DND-41 (cell line): ENCODE measurements at regions not wholly inside any gene's neighbourhood (a gene's known extent, or its start where the extent isn't known, plus 50 kb on each side); places are given as distances from the start of the nearest gene placed in this dataset.

Experiments used
- ATAC-seq: fragments of 200-7000 bp; cut with Tn5 transposase; 3 replicates; pipeline ENCODE4 v1.9.1; 2021; ENCODE audit warnings: low read depth; ENCODE audit not compliant: insufficient read depth
- DNase-seq: peaks from one replicate; pipeline ENCODE4 v3.0.0-alpha.2; 2020
- H2AFZ ChIP-seq: 2 replicates; pipeline ENCODE4 v1.6.0; 2012; ENCODE audit warnings: low read depth, low read length
- H3K27ac ChIP-seq: 2 replicates; pipeline ENCODE4 v1.5.1; 2012; ENCODE audit warnings: low read length, inconsistent platforms
- H3K27me3 ChIP-seq: fragments of 200-600 bp; sonication (generic); 2 replicates; pipeline ENCODE4 v1.6.0; 2012; ENCODE audit warnings: low read length, mild to moderate bottlenecking, inconsistent platforms; ENCODE audit not compliant: insufficient read depth, poor library complexity
- H3K36me3 ChIP-seq: 2 replicates; pipeline ENCODE4 v1.5.1; 2012; ENCODE audit warnings: low read length, inconsistent platforms; ENCODE audit not compliant: insufficient read depth
- H3K4me1 ChIP-seq: 2 replicates; pipeline ENCODE4 v1.5.1; 2012; ENCODE audit warnings: mild to moderate bottlenecking, low read length; ENCODE audit not compliant: insufficient read depth
- H3K4me2 ChIP-seq: 2 replicates; pipeline ENCODE4 v1.6.0; 2012; ENCODE audit warnings: mild to moderate bottlenecking, moderate library complexity, low read length, inconsistent platforms; ENCODE audit not compliant: insufficient read depth
- H3K4me3 ChIP-seq, 2 experiments: fragments of 200-600 bp in 1 of 2; shearing (Covaris generic) in 1 of 2; 2 replicates each; pipeline ENCODE4 v1.5.1; 2012 to 2016; ENCODE audit warnings: inconsistent platforms in 2 of 2, low read length in 2 of 2, mild to moderate bottlenecking in 2 of 2, low read depth in 1 of 2, moderate library complexity in 1 of 2
- H3K79me2 ChIP-seq: 2 replicates; pipeline ENCODE4 v1.6.0; 2012; ENCODE audit warnings: low read length, inconsistent platforms; ENCODE audit not compliant: insufficient read depth
- H3K9ac ChIP-seq: 2 replicates; pipeline ENCODE4 v1.6.0; 2012; ENCODE audit warnings: low read depth, mild to moderate bottlenecking, inconsistent platforms, low read length, moderate library complexity
- H3K9me3 ChIP-seq: 2 replicates; pipeline ENCODE4 v1.5.1; 2012; ENCODE audit warnings: low read length, moderate library complexity, mild to moderate bottlenecking, inconsistent platforms; ENCODE audit not compliant: insufficient read depth, severe bottlenecking
- H4K20me1 ChIP-seq: 2 replicates; pipeline ENCODE4 v1.6.0; 2012; ENCODE audit warnings: low read length; ENCODE audit not compliant: insufficient read depth
- EZH2 ChIP-seq: IDR thresholded peaks from 3 replicates; pipeline ENCODE4 v1.6.1; 2012; ENCODE audit warnings: borderline replicate concordance, low read depth, mild to moderate bottlenecking, moderate library complexity, low read length, inconsistent platforms; ENCODE audit not compliant: severe bottlenecking
- TF ChIP-seq, protein P1 (sequence below): IDR thresholded peaks from 2 replicates; pipeline ENCODE4 v1.5.1; 2012; ENCODE audit warnings: borderline replicate concordance, low read length, moderate library complexity, mild to moderate bottlenecking; ENCODE audit not compliant: poor library complexity, severe bottlenecking; ENCODE audit errors: extremely low read depth

DNA sequence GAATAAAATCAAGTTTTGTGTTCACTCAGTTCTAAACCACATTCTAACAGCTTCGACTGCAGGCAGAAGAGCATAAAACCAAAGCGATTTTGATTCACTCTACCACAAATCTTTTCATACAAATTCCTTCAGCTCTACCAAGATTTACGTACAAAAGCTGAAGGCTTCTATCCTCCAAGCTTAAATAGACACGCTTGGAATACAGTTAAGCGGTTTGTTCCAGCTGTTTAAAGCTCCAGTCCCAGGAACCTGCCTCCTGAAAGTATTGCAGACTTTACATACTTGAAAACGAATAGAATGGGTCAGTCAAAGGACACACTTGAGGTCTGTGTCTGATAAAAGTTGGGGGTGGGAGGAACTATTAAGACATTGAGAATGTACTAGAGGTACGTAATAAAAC lies 102.9 kb downstream of the MPP7 start:
- ATAC-seq, result no peak
- Histone ChIP-seq H3K27me3 (peaks cover 3% of the 10 kb centered on the region), H3K4me1 (no peaks in the 10 kb centered on the region), H3K36me3 (no peaks in the 10 kb centered on the region), H3K9ac (no peak overlapping the region), H4K20me1 (no peaks in the 10 kb centered on the region), H3K9me3 (no peaks in the 10 kb centered on the region), H3K4me3 (no peak overlapping the region), H3K4me2 (no peak overlapping the region), H2AFZ (no peak overlapping the region), H3K79me2 (no peaks in the 10 kb centered on the region), H3K27ac (no peak overlapping the region)
- TF ChIP-seq, protein P1, sequence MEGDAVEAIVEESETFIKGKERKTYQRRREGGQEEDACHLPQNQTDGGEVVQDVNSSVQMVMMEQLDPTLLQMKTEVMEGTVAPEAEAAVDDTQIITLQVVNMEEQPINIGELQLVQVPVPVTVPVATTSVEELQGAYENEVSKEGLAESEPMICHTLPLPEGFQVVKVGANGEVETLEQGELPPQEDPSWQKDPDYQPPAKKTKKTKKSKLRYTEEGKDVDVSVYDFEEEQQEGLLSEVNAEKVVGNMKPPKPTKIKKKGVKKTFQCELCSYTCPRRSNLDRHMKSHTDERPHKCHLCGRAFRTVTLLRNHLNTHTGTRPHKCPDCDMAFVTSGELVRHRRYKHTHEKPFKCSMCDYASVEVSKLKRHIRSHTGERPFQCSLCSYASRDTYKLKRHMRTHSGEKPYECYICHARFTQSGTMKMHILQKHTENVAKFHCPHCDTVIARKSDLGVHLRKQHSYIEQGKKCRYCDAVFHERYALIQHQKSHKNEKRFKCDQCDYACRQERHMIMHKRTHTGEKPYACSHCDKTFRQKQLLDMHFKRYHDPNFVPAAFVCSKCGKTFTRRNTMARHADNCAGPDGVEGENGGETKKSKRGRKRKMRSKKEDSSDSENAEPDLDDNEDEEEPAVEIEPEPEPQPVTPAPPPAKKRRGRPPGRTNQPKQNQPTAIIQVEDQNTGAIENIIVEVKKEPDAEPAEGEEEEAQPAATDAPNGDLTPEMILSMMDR, result no peak
- TF ChIP-seq EZH2, result no peak
- no peak for DNase-seq

DNA sequence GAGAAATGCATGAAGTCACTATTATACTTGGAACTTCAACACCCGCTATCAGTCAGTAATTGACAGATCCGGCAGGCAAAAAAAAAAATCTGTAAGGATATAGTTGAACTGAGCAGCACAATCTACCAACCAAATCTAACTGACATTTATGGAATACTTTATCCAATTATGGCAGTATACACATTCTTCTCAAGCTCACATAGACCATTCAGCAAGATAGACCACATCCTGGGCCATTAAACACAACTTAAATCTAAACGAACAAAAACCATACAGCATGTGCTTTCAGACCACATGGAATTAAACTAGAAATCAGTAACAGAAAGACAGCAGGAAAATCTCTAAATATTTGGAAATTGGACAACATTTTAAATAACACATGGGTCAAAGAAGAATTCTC lies 112.7 kb downstream of the MPP7 start:
- H3K9ac ChIP-seq, result no peak overlapping the region
- no peak overlapping the region for H3K27ac ChIP-seq
- DNase-seq (no peak), ATAC-seq (no peak)
- H3K79me2 ChIP-seq, result no peaks in the 10 kb centered on the region
- no peaks in the 10 kb centered on the region for H3K4me1 ChIP-seq
- H3K27me3 ChIP-seq, result no peaks in the 10 kb centered on the region
- no peaks in the 10 kb centered on the region for H3K36me3 ChIP-seq
- TF ChIP-seq EZH2, result no peak
- no peaks in the 10 kb centered on the region for H3K9me3 ChIP-seq
- no peak overlapping the region for H2AFZ ChIP-seq
- no peak overlapping the region for H3K4me3 ChIP-seq
- H4K20me1 ChIP-seq, result no peaks in the 10 kb centered on the region
- H3K4me2 ChIP-seq, result no peak overlapping the region

GRCh38 chr10:28188526-28188925 lies 114.3 kb downstream of the MPP7 start:
- H3K27ac ChIP-seq, result no peak overlapping the region
- H3K9ac ChIP-seq, result no peak overlapping the region
- no peaks in the 10 kb centered on the region for H3K9me3 ChIP-seq
- no peaks in the 10 kb centered on the region for H3K27me3 ChIP-seq
- no peak overlapping the region for H3K4me3 ChIP-seq
- H2AFZ ChIP-seq, result no peak overlapping the region
- H4K20me1 ChIP-seq, result no peaks in the 10 kb centered on the region
- no peaks in the 10 kb centered on the region for H3K36me3 ChIP-seq
- TF ChIP-seq, protein P1, result no peak
- TF ChIP-seq EZH2, result no peak
- no peak overlapping the region for H3K4me2 ChIP-seq
- no peaks in the 10 kb centered on the region for H3K79me2 ChIP-seq
- ATAC-seq (no peak), DNase-seq (no peak)
- no peaks in the 10 kb centered on the region for H3K4me1 ChIP-seq

DNA sequence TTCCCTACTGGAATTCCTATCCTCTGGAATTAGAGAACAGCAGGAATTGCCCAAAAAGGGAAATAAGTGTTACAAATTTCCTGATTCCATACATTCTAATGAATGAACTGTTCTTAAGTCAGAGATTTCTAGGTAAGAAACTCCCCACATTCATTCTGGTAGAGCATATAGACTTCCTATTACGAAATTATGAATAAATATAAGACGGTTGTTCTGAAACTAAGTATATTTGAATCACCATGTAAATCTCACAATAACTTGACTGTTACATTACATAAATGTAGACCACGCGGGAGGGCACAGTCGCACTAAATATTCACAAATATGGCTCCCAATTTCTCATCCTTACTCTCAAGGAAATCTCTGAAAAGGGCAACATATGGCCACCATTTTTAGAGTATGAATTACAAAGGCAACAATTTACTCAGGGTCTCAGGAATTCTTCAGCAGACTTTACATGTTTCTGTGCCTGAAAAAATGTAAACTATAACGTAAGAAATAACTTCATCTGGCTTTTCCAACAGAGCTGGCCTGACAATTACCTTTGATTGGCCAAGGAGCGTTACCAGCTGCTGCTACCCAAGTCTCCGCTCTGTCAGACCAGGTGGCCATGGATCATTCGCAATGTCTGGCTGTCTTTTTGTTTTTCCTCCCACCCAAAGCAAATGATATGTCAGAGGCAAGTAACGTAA lies 115.8 kb downstream of the MPP7 start:
- ATAC-seq (no peak), DNase-seq (no peak)
- Histone ChIP-seq H4K20me1 (no peaks in the 10 kb centered on the region), H3K4me3 (no peak overlapping the region), H3K4me1 (no peaks in the 10 kb centered on the region), H3K9me3 (no peaks in the 10 kb centered on the region), H3K79me2 (no peaks in the 10 kb centered on the region), H3K36me3 (no peaks in the 10 kb centered on the region), H3K27ac (no peak overlapping the region), H3K9ac (no peak overlapping the region), H2AFZ (no peak overlapping the region), H3K4me2 (no peak overlapping the region), H3K27me3 (no peaks in the 10 kb centered on the region)
- TF ChIP-seq, protein P1, result no peak
- TF ChIP-seq EZH2, result no peak
